ENCODE measurements at regions not wholly inside any gene's neighbourhood (a gene's known extent, or its start where the extent isn't known, plus 50 kb on each side); places are given as distances from the start of the nearest gene placed in this dataset.

DNA sequence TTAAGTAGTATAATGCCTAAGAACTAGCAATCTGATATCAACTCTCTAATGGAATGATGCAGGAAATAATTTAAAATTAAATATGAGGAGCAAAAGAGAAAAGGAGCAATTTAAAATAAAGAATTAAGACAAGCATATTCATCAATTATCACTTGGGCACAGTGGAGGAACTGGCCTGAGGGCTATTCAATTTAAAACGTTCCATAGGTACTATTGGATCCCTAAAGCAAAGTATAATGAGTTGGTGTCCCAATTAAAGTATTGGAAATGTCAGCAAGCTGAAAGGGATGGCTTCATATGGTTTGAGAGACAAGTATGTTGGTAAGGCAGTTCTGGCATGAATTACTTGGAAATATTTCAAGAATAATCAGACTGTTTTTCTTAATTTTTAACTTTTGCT, 2064.1 kb upstream of the TENM3 start:
- no peak for DNase-seq (ENCODE audit: low spot score)
- Histone ChIP-seq H3K4me1 (ENCODE audit: insufficient read depth, poor library complexity, severe bottlenecking) (no peaks in the 10 kb centered on the region), H3K4me3 (ENCODE audit: severe bottlenecking) (no peak overlapping the region), H3K9me3 (ENCODE audit: severe bottlenecking) (no peaks in the 10 kb centered on the region), H3K36me3 (ENCODE audit: low read depth) (no peaks in the 10 kb centered on the region), H3K27ac (ENCODE audit: poor library complexity, severe bottlenecking) (no peak overlapping the region), H3K27me3 (ENCODE audit: insufficient read depth, poor library complexity, severe bottlenecking) (no peaks in the 10 kb centered on the region)
- TF ChIP-seq CTCF (IDR thresholded peaks at IDR 0.05; ENCODE audit: poor library complexity, severe bottlenecking), result no peak
- no peak for ATAC-seq (ENCODE audit: low read depth)

- no peaks in the 10 kb centered on the region for H3K9me3 ChIP-seq (ENCODE audit: severe bottlenecking)
- H3K4me1 ChIP-seq (ENCODE audit: insufficient read depth, poor library complexity, severe bottlenecking), result no peaks in the 10 kb centered on the region
- no peak for DNase-seq (ENCODE audit: low spot score)
- no peaks in the 10 kb centered on the region for H3K27me3 ChIP-seq (ENCODE audit: insufficient read depth, poor library complexity, severe bottlenecking)
- H3K4me3 ChIP-seq (ENCODE audit: severe bottlenecking), result no peak overlapping the region
- H3K36me3 ChIP-seq (ENCODE audit: low read depth), result no peaks in the 10 kb centered on the region
- TF ChIP-seq CTCF (IDR thresholded peaks at IDR 0.05; ENCODE audit: poor library complexity, severe bottlenecking), result no peak
- no peak for ATAC-seq (ENCODE audit: low read depth)
- H3K27ac ChIP-seq (ENCODE audit: poor library complexity, severe bottlenecking), result no peak overlapping the region
These were observed 2053.5 kb upstream of the TENM3 start for GRCh38 chr4:180189666-180190065.

GRCh38 chr4:180190382-180190781, 2052.8 kb upstream of the TENM3 start:
- no peaks in the 10 kb centered on the region for H3K27me3 ChIP-seq (ENCODE audit: insufficient read depth, poor library complexity, severe bottlenecking)
- H3K4me1 ChIP-seq (ENCODE audit: insufficient read depth, poor library complexity, severe bottlenecking), result no peaks in the 10 kb centered on the region
- ATAC-seq (ENCODE audit: low read depth) (no peak), DNase-seq (ENCODE audit: low spot score) (no peak)
- no peak overlapping the region for H3K27ac ChIP-seq (ENCODE audit: poor library complexity, severe bottlenecking)
- no peak for TF ChIP-seq CTCF (IDR thresholded peaks at IDR 0.05; ENCODE audit: poor library complexity, severe bottlenecking)
- H3K9me3 ChIP-seq (ENCODE audit: severe bottlenecking), result no peaks in the 10 kb centered on the region
- H3K36me3 ChIP-seq (ENCODE audit: low read depth), result no peaks in the 10 kb centered on the region
- H3K4me3 ChIP-seq (ENCODE audit: severe bottlenecking), result no peak overlapping the region

- Histone ChIP-seq H3K4me1 (ENCODE audit: insufficient read depth, poor library complexity, severe bottlenecking) (no peaks in the 10 kb centered on the region), H3K27me3 (ENCODE audit: insufficient read depth, poor library complexity, severe bottlenecking) (no peaks in the 10 kb centered on the region), H3K4me3 (ENCODE audit: severe bottlenecking) (no peak overlapping the region), H3K36me3 (ENCODE audit: low read depth) (no peaks in the 10 kb centered on the region), H3K9me3 (ENCODE audit: severe bottlenecking) (no peaks in the 10 kb centered on the region), H3K27ac (ENCODE audit: poor library complexity, severe bottlenecking) (no peak overlapping the region)
- no peak for ATAC-seq (ENCODE audit: low read depth)
- no peak for DNase-seq (ENCODE audit: low spot score)
- TF ChIP-seq CTCF (IDR thresholded peaks at IDR 0.05; ENCODE audit: poor library complexity, severe bottlenecking), result no peak
These were observed 2045.7 kb upstream of the TENM3 start for GRCh38 chr4:180197471-180197870.

- Histone ChIP-seq H3K4me1 (ENCODE audit: insufficient read depth, poor library complexity, severe bottlenecking) (no peaks in the 10 kb centered on the region), H3K9me3 (ENCODE audit: severe bottlenecking) (no peaks in the 10 kb centered on the region), H3K27me3 (ENCODE audit: insufficient read depth, poor library complexity, severe bottlenecking) (no peaks in the 10 kb centered on the region), H3K27ac (ENCODE audit: poor library complexity, severe bottlenecking) (no peak overlapping the region), H3K36me3 (ENCODE audit: low read depth) (no peaks in the 10 kb centered on the region), H3K4me3 (ENCODE audit: severe bottlenecking) (no peak overlapping the region)
- DNase-seq (ENCODE audit: low spot score), result no peak
- no peak for TF ChIP-seq CTCF (IDR thresholded peaks at IDR 0.05; ENCODE audit: poor library complexity, severe bottlenecking)
- ATAC-seq (ENCODE audit: low read depth), result no peak
These were observed 2039.9 kb upstream of the TENM3 start for GRCh38 chr4:180203349-180203748.

Measured in RWPE2 (cell line).